Neural progenitor cell (in vitro differentiated cells): ENCODE measurements at regions not wholly inside any gene's neighbourhood (a gene's known extent, or its start where the extent isn't known, plus 50 kb on each side); places are given as distances from the start of the nearest gene placed in this dataset.
A peak's percentile ranks its signal among the peaks of the same experiment; 100 is the strongest.

Experiments
- CTCF ChIP-seq: fragments of 200-600 bp; sonication (generic); IDR thresholded peaks from 2 replicates; pipeline ENCODE4 v1.5.1; 2017; ENCODE audit warnings: antibody characterized with exemption, mild to moderate bottlenecking
- EZH2 ChIP-seq: fragments of 200-600 bp; sonication (generic); IDR thresholded peaks from 2 replicates; pipeline ENCODE4 v1.6.1; 2017; ENCODE audit warnings: antibody characterized with exemption, mild to moderate bottlenecking, moderate library complexity

GRCh38 chr19:32287811-32288227, 57.6 kb upstream of the ZNF507 start:
- peak; percentile 73 for TF ChIP-seq CTCF
- no peak for TF ChIP-seq EZH2
